ENCODE measurements at regions not wholly inside any gene's neighbourhood (a gene's known extent, or its start where the extent isn't known, plus 50 kb on each side); places are given as distances from the start of the nearest gene placed in this dataset.

- no peak for DNase-seq
Observed at GRCh38 chr13:74865656-74866055, 616.3 kb downstream of the TBC1D4 start.

DNA sequence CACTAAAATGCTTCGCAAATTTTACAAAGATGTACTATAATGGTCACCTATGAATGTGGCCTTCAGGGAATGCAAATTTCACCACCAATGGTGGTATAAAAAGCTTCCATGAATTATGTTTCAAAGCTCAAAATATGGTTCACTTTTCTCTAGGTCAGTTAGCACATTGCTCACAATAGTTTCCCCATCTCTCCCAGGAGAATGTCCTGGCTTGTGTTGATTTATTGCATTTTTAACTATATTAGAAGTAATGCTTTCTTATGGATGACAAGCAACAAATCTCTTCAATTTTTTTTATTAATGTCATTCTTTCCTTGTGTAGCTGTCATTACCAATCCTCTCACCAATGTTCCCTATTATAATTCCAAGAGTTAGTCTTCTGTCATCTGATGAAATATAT, 621.2 kb downstream of the TBC1D4 start:
- DNase-seq = no peak

GRCh38 chr13:74850893-74851292, 631.1 kb downstream of the TBC1D4 start:
- no peak for DNase-seq

DNA sequence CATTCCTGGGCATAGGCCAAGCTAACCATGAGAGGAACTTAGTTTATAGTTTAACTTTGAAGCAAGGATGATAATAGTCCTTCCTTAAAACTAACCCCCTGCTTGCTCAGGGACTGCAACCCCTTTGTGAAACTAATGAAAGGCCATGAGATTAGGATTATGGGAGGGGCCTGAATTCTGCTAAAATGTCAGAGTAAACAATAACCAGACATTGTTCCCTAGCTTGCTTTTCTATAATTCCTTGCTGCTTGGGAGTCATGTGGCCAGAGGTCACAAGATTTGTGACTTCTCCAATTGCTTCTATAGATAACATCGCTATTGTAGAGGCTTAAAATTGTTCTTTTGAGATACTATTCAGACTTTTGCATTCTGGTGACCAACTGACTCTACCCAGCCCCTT, 634.0 kb downstream of the TBC1D4 start:
- DNase-seq = no peak

DNA sequence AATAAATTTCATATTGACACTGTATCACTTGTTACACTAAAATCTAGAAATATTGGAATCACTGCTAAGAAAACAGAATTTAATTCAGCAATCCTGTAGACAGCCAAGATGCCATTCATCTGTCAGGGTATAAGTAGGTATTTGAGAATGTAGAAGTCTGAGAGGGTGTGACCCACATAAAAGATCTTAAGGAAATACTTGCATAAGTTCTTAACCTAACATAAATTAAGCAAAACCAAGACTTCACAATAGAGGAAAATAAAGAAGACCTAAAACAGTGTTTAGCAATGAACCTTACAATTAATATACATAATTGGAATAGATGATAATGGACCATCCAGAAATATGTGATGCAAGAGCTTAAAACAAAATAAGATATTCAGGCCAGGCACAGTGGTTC, 636.2 kb downstream of the TBC1D4 start:
- no peak for DNase-seq

- no peak for DNase-seq
Observed at GRCh38 chr13:74841651-74842050, 640.3 kb downstream of the TBC1D4 start.

DNA sequence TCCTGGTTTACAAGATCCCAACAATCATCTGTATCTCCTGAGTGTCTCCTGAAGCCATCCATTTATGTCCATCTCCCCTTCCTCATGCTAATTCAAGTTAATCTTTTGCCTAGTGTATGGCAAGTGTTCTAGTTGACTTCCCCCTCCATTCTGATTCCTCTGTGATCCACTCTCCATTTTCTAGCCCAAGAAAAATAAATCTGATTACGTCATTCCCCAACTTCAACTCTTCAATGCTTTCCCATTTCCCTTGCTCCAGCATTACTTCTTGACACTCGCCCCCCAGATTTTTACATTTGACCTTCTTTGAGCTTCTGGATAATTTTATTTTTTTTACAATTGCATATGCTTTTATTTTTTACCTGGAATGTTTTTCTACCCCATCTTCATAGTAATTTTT, 640.8 kb downstream of the TBC1D4 start:
- DNase-seq = no peak

- no peak for DNase-seq
Observed at GRCh38 chr13:74839656-74840055, 642.3 kb downstream of the TBC1D4 start.

GRCh38 chr13:74838096-74838495, 643.9 kb downstream of the TBC1D4 start:
- no peak for DNase-seq

DNA sequence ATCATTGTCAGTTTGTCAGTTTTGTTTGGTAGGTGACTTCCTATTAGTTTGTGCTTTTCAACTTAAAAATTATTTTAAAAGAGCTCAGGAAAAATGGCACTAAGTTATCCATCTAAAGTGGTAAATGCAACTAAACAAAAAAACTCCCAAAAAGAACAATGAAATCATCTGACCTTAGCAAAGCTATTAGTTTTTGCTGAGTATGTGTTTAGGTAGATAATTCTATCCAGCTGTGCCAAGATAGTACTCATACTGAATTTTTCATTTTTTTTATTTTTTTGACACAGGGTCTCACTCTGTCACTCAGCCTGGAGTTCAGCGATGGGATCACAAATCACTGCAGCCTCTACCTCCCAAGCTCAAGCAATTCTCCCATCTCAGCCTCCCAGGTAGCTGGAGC, 645.3 kb downstream of the TBC1D4 start:
- DNase-seq = no peak

GRCh38 chr13:74835579-74835978, 646.4 kb downstream of the TBC1D4 start:
- DNase-seq = no peak

DNA sequence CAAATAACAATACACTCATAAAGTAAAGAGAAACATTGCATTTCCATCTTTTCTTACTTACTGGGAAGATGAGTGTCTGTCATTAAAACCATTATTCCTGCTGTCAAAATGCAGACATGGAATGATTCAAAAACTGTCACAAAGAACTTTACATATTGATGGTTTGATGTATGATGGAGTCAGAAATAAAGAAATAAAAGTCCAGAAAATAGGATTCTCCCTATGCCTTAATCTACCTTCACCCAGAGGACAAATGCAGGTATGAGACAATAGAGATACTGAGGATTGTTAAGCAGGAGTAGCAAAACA, 656.1 kb downstream of the TBC1D4 start:
- no peak for DNase-seq

- DNase-seq = no peak
Observed at GRCh38 chr13:74825152-74825937, 656.6 kb downstream of the TBC1D4 start.

DNA sequence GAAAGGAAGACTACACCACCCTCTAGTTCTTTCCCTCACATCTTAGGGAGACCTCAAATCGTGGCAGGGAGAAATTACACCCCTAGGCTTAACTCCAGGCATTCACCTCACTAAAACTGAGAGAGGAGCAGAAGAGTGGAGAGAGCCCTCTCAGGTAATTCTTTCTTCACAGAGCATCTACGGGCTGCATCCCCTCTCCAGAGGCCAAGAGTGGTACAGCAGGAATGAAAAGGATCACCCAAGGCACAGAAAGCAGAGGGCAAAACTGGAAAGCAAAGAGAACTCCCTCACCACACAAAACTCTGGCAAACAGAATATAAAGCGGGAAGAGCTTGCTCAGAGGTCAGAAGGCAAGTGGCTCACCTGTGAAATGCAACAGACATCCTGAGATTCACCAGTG, 661.2 kb downstream of the TBC1D4 start:
- no peak for DNase-seq

- no peak for DNase-seq
Observed at GRCh38 chr13:74819549-74819948, 662.4 kb downstream of the TBC1D4 start.

GRCh38 chr13:74816737-74817136, 665.2 kb downstream of the TBC1D4 start:
- no peak for DNase-seq

GRCh38 chr13:74796157-74796556, 662.0 kb upstream of the KLF12 start:
- no peak for DNase-seq

GRCh38 chr13:74795526-74795925, 661.3 kb upstream of the KLF12 start:
- DNase-seq = no peak

GRCh38 chr13:74794582-74794981, 660.4 kb upstream of the KLF12 start:
- DNase-seq = no peak

DNA sequence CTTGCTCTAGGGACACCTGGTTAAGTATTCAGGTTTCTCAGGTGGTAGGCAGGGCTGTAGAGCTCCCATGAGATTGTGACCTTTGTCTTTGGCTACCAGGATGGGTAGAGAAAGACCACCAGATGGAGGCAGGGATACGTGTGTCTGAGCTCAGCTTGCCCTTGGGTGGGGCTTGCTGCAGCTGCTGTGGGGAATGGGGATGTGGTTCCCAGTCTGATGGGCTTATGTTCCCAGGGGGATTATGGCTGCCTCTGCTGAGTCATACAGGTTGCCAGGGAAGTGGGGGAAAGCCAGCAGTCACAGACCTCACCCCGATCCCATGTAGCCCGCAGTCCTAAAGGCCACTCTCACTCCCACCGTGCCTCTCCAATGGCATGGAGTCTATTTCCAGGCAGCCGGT, 659.9 kb upstream of the KLF12 start:
- DNase-seq = no peak

GRCh38 chr13:74784959-74785358, 650.8 kb upstream of the KLF12 start:
- DNase-seq = no peak

DNA sequence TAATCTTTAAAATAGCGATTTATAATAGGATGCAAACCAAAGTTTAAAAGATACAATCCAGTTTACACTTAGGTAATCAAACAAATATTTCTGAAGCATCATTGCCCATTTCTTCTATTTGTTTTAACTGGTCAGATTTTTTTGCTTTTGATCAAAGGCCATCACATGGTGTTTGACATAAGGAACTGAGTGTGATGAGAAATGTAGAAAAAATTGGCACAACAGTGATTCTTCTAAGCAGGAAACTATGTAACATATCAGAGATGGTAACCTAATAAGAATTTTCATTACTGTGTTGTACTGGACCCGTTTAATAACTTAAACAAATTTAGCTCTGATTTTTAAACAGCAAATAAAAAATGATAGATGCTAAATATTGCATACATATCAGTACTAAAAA, 644.7 kb upstream of the KLF12 start:
- no peak for DNase-seq

GRCh38 chr13:74778087-74778486, 643.9 kb upstream of the KLF12 start:
- no peak for DNase-seq

DNA sequence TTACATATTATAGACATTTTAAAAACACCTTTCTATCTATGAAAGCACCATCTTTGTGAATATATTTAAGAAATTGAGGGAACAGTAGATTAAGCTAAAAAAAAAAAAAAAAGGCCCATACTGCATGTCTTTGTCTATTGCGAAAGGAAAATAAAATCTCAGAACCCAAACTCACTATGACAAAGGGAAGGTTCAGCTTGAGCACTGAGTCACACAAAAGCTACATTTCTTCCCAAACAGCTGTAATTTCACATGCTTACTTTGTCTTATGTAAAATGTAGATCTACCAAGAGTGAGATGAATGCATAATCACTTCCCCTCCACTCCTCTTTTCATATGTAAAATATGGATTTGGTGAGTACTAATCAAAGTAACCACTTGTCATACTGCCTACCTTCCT, 640.1 kb upstream of the KLF12 start:
- no peak for DNase-seq

- DNase-seq = no peak
Observed at GRCh38 chr13:74773248-74773647, 639.0 kb upstream of the KLF12 start.

DNA sequence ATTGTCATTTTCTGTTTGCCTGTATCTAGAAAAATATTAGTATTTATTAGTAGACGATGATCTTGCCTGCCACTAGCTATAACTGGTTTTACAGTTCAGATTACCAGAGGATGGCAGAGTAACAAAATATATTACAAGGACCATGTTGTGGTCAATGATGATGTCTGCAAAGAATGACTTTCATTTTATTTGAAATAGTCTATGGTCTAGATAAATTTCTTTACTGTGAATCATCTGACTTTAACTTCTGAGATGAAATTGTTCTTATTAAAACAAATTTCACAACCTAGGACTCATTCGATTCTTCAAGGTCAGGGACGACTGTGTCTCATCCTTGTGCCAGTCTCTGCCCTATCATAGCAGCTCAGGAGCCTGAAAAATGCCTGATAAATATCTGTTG, 637.8 kb upstream of the KLF12 start:
- DNase-seq = no peak

Data from stimulated activated CD4-positive, alpha-beta T cell treated with anti-CD3 and anti-CD28 coated beads, Interleukin-4, amount 100 ng/mL, for 1 hour (primary cell).